Pulmonary artery endothelial cell (primary cell): ENCODE measurements at regions not wholly inside any gene's neighbourhood (a gene's known extent, or its start where the extent isn't known, plus 50 kb on each side); places are given as distances from the start of the nearest gene placed in this dataset.
"Not testable (repeated sequence)": the region's sequence is repeated elsewhere in the genome, so short reads cannot be mapped to it uniquely, and the experiment has no call there.

Source experiments
- DNase-seq: peaks from one replicate; pipeline ENCODE4 v3.0.0-alpha.2; 2011; ENCODE audit warnings: low read depth, low spot score

DNA sequence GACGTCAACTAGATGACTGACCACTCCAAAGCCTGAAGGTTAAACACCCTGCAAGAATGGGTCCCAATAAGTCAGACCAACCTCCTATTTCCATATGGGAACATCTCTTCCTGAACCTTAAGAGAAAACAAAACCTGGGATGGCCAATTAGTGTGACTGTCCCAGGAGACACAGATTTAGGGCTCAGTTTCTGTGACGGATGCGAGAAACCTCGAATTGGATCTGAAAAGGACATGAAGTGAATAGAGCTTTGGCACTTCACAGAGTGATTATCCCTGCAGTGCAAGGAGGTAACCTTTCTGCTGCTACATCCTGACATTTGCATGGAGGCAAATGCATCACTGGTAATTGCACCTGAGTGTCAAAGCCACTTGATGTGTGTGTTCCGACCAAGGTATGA is 442.2 kb upstream of the KLF12 start:
- no peak for DNase-seq

DNA sequence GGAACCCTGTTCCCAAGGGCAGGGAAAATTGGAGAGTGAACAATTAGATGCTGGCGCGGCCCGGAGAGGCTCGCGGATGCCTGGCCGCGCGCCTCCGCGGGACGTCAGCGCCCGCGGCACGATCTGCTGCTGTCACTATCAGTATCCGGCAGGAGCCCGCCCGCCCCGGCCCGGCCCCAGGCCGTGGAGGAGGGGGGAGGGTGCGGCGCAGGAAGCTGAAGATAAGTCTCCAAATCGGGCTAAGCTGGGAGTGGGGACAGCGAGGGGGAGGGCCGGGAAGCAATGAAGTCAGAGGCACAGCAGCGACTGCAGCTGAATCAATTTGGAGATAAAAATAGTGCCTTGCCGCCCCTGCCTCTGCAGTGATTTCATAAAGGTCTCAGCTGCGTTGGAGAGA is 441.5 kb upstream of the KLF12 start:
- DNase-seq, result no peak

DNA sequence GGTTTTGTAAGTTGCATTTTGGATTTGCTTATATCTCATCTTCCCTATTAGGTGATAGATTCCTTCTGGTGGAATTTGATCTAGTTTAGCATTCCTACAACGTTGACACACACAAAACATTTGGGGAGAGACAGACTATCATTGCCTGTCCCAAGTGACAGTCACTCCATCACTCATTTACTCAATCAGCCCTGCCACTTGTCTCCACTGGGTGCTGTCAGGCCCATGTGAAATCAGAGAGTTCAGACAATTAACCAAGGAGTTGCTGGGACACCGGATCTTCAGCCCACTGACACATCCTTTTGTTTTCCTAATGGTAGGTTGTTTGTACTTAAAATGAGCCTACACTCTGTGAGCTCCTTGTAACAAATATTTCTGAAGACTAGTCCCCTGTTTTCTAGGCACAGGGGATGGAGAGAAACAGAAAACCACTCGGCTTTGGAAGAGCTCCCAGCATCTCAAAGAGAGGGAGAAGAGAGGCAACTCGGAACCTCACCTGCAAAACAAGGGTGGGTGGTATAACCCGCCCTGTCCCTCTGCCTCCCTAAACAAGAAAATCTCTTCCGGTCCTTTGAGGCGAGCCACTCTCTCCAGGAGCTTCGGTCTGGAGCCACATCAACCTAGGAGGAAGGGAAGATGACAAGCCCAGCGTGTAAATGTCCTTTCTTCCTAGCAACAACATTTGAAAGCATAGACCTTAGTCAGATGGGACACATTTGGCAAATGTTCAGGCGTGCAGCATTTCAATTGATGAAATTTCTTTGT is 440.9 kb upstream of the KLF12 start:
- DNase-seq, result no peak

DNA sequence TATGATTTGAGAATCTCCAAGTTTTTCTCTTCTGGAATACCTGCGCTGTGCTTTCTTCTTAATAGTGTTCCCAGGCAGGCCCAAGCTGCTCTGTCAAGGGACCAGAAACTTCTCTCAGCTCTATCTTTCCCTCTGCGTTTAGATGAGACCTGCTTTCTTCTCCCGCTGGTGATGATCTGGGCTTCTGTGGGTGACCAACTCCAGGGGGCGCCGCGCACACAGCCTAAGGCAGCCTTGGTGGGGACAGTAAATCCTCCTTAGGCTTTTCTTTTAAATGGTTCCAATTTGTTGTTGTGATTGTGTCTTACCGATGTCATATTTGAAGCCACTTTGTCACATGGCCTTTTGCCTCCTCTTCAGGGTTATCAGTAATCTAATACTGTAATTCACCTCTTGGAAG is 439.4 kb upstream of the KLF12 start:
- no peak for DNase-seq

DNA sequence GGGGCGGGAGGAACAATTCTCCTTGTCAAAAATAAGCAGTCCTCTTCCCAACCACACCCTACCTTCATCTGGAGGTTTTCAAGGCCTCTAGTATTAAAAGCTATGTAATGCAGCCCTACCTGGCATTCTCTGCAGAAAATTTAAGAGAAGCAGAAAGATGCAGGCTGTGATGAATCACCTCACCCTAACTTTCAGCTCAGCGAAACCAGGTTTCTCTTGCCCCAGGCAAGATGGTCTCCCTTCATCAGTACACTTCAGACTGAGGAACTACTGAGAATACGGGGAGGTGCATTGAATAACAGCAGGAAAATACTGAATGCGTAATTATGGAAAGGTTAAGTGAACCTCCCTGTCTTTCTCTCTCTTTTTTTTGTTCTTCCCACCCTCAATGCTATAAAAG is 437.6 kb upstream of the KLF12 start:
- DNase-seq, result no peak

DNA sequence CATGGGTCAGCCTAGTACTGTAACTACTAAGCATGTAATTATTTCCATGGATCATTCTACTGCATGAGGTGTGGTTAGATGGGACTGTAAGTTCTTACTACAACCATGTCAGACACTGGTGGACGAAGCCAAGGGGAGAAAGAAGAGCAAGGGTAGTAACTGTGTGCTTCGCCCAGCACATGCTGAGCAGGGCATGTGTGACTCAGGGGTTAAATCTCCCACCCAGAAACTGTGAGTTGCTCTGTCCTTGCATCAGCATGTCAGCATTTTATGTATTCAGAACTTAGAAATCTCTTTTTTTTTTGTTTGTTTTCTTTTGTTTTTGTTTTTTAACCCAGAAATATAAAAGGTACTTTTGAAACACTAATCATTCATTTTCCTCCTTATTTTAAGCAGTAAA is 436.6 kb upstream of the KLF12 start:
- DNase-seq, result no peak

DNA sequence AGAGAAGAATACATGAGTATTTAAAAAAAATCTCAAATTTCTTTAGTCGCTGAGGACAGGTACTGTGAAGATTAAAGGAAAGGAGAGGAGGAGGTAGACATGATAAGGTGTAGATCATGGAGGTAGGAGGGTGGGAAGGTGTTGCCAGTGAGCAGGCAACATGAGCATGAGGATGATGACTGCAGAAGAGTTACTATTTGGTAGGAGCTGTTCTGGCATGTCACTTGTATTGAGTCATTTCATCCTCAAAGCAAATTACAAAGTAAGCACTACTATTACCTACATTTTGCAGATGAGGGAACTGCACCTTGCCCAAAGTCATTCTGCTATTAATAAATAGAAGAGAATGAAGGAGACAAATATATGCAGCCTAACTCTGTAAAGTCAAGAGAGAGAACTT is 435.8 kb upstream of the KLF12 start:
- no peak for DNase-seq

DNA sequence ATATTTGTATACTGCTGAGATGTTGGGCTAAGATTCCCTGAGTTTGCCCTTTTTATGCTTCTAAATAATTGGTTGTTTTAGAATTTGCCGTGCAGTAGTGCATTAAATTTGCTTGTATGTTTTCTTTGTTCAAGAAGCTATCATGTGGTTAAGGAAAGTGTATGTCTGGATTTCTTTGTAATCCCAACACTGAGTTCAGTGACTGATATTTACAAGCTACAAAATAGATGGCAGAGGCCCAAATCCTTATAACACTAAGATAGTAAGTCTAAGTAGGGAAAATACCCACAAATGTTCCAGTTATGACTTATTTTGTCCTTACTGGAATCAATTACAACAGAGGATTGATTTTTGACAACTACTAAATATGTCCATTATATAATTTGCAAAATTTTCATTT is 435.0 kb upstream of the KLF12 start:
- DNase-seq, result no peak

DNA sequence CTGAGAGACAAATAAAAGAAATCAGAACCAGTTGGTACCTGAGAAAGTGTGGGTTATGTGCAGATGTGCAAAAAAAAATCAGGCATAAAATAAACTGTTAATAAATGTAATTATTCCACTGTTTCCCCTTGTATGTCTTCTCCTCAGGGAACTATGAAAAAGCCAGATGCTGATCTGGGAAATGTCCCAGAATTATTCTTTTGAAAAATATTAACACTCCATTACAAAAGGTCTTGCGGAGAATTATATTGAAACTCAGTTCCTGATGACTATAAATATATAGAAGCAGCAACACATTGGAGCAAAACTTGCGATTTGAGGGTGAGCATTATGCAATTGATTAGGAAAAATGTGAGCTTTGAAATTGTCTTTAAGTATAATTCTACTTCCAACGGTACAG is 433.3 kb upstream of the KLF12 start:
- no peak for DNase-seq

DNA sequence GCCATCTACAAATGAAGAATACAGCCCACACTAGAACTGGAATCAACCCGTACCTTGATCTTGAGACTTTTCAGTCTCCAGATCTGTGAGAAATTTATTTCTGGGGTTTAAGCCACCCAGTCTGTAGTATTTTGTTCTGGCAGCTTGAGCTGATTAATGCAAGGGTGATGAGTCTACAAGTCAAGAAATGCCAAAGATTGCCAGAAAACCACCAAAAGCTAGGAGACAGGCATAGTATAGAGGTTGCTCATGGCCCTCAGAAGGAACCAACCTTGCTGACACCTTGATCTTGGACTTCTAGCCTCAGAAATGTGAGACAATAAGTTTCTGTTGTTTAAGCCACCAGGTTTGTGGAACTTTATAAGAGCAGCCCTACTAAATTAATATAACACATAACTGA is 428.2 kb upstream of the KLF12 start:
- DNase-seq, result no peak

DNA sequence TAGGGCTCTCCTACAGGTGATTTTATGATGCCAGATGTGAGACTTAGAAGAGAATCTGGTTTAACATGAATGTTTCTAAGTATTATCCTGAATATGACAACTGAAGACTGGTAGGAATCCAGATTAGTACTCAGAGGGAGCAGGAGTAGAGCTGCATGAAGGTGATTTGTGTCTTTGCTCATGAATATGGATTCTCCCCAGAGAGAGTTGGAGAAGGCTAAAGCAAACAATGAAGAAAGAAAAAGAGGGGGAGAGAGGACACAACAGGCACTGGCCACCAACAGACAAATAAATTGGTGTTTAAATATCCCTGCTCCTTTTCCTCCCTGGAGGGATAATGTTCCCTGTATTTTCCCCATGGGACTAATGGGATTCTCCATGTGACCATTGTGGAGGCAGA is 427.0 kb upstream of the KLF12 start:
- no peak for DNase-seq

DNA sequence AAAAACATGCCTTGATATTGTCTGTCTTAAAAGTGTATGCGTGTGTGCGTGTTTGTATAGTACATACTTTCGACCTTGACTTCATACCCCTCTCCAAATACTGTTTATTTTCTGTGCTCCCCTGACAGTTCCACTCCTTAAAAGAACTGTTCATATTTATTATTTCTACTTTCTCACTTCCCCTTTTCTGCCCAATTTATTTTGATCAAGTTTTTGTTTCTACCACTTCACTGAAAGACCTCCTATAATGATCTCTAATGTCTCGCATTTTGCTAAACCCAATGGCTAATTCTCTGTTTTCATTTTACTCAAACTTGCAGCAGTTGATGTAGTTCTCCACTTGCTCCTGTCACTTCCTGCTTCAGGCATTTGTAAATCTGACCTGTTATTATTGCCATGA is 426.1 kb upstream of the KLF12 start:
- DNase-seq, result no peak

DNA sequence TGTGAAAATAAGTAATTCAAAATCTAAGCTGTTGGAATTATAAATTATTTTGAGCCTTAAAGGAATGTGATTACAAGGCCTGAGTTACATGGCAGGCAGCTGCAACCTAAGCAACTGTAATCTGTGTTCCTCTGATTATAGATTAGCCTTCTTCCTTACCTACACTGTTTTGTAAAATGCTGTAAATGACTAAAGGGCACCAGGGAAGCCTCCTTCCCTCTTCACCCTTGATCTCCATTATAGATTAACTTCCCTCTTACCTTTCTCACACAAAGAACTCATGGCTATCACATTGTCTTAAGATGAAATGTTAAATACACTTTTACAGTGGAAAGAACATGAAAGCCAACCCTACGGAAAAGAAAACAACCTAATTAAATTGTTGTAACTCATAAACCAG is 423.7 kb upstream of the KLF12 start:
- DNase-seq, result no peak

DNA sequence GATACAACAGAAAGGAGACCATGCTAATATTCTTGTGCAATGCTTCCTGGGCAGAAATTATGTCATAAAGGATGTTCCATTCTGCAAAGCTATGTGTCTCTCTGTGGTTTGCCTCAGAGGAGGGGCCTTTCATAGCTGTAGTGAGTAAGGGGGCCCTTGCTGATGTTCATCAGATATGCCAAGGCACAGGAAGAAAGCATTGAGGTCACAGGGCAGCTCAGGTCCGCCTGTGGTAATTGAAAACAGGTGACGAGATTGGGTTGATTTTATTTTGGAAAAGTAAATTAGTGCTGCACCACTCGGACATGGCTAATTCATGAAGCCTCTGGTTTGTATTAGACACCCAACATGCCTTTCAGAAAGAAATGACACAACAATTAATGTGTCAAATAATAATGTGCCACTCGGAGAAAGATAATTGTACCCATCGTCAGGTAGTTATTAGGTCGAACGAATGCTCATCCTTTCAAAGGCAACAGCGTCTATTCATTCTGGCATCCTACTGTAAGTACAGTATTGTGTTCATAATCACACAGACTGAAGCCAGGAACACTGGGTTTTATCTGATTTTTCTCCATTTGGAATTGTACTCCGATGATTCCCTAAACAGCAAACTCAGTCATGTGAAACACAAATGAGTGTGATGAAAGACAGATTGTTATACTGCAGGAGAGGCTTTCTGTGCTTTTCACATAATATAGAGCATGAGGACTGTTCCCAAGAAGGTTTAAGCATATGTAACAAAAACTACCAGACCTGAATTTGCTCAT is 421.6 kb upstream of the KLF12 start:
- DNase-seq, result no peak

DNA sequence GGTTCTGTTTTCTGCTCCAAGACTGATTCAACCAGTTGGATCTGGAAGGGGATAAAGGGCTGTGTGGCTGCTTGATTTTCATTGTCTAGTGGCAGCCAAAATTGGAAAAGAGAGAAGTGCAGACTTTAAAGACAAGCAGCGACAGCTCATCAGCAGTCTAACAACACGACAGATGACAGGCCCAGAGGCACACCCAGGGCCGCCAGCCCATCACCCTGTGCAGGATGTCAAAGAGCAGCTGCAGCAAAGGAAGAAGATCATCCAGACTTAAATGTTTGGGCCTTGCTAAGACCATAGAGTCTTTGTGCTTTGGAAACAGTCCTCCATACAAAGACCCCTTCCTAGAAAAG is 421.0 kb upstream of the KLF12 start:
- no peak for DNase-seq

DNA sequence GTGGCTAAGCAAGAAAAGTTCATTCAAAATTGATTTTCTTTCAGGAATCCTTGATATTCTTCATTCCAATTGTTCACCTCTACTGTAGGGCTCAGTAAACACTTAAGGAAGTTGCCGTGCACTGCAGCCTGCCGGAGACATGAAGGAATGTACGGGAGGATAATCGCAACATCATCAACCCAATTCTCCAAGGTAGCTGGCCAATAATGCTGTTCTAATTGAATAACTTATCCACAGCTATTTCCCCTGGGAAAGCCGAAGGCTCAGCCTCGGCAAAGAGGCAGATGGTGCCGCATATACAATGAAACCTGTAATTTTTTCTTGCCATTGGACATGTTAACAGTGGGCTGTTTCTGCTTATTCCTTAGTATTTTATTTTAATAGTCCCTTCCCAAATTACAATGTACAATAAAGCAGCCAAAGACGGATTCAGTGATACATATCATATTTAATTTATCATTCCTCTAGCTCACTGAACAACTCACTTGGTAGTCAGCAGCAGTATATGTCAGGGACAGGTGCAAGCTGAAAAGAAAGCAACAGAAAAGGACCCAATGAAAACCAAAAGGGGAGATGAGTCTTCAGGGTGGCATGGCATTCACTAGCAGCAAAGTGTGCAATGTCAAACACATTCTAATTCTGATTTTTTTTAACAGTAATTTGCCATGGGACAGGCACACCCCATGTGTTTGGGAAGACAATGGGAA is 420.5 kb upstream of the KLF12 start:
- DNase-seq, result no peak

DNA sequence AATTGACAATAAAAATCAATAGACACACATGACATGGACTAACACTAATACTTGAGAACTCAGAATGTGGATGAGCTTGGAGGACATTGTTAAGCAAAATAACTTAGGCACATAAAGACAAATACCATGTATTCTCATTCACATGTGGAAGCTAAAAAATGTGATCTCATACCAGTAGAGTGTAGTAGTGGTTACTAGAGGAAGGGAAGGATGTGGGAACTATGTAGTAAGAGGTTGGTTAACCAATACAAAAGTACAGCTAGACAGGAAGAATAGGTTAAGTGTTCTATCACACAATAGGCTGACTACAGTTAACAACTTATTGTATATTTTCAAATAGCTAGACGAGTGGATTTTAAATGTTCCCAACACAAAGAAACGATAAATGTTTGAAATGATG is 415.8 kb upstream of the KLF12 start:
- DNase-seq, result no peak

DNA sequence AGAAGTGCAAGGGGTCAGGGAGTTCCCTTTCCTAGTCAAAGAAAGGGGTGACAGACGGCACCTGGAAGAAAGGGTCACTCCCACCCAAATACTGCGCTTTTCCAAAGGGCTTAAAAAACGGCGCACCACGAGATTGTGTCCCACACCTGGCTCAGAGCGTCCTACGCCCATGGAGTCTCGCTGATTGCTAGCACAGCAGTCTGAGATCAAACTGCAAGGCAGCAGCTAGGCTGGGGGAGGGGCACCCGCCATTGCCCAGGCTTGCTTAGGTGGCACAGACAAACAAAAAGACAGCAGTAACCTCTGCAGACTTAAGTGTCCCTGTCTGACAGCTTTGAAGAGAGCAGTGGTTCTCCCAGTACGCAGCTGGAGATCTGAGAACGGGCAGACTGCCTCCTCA is 402.4 kb upstream of the KLF12 start:
- DNase-seq, result not testable (repeated sequence)

DNA sequence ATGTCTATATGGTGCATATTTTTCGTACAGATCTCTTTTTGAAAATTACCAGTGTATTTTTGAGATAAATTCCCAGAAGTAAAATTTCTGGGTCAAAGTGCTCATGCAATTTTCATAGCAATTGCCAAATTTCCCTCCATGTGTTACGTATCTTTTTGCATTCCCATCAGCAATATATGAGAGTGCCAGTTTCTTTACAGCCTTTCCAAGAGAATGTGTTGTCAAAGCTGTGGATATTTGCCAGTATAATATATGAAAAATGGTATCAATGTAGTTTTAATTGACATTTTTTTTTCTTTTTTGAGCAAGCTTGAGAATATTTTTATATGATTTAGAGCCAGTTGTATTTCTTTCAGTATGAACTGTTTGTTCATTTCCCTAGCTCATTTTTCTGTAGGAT is 399.0 kb upstream of the KLF12 start:
- DNase-seq, result no peak

DNA sequence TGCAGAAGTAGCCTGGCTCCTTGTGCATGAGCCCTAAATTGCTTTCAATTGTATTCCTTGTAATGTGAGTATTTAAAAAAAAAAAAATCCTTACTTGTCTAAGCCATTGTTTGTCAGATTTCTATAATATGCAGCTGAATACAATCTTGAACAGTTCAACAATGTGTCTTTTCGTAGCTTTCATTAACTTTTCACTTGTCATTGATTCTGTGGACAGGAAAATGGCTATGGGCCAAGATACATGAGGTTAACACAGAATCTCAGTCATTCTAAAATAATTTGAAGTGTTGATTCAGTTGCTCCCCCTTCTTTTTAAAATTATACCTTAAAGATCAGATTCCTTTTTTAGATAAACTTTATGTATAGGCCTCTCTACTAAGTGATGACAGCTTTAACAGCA is 395.8 kb upstream of the KLF12 start:
- DNase-seq, result no peak

DNA sequence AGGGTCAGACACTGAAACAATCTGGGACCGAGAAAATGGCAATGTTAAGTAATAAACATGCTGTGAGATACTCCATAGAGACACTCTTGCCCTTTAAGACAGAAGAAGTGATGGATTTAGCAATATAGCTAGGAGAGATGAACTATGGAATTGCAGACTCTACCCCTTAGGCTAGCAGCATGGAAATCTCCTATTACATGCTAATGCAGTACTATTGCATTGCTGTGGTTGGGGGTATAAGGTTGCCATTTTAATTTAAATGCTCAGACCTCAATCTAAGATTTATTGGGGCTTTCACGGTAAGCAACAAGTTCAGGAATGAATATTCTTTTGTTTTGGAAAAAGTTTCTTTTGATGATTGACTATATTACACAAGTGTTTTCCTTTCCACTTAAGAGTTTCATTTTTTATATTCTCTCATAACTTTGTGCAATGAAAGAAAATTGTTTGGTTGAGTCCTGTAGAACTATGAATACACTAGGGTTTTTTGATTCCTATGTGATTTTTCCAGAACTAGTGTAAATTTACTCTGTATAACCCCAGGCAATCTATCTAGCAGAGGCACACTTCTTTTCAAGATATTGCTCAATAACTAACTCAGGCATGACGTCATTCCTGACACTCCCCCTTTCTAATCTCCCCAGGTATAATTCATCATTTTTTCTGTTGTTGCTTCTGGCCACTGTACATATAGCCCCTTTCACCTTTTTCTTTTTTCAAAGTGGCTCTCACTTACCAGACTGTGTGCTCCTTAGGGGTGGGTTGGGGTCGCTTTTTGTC is 394.7 kb upstream of the KLF12 start:
- DNase-seq, result no peak

DNA sequence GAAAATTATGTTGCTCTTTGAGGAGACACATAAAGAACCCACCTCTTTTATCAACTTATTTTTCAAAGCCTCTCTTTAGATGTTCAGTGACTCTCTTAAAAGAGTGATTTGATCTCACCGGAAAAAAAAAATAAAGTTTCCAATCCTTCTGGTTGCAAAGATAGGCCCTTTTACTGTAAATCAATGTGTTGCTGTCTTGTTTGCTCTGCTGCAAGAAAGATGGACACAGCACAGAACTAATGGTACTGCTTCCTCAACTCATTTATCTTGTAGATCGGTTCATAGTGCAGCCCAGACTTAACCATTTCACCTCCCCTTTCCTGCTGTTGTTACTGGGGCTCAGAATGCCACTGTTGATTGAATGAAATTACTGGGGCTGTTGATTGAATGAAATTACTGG is 388.9 kb upstream of the KLF12 start:
- DNase-seq, result no peak
